GM19452 (cell line): ENCODE measurements at regions not wholly inside any gene's neighbourhood (a gene's known extent, or its start where the extent isn't known, plus 50 kb on each side); places are given as distances from the start of the nearest gene placed in this dataset.
"Not testable (repeated sequence)": the region's sequence is repeated elsewhere in the genome, so short reads cannot be mapped to it uniquely, and the experiment has no call there.

Source experiments
- ATAC-seq: cut with Tn5 transposase; IDR thresholded peaks from one replicate; pipeline ENCODE4 v1.9.1; 2021; ENCODE audit not compliant: unreplicated experiment

GRCh38 chr12:86724716-86725115, 468.5 kb upstream of the MGAT4C start:
- no peak for ATAC-seq

GRCh38 chr12:86723326-86723725, 467.1 kb upstream of the MGAT4C start:
- ATAC-seq, result no peak

DNA sequence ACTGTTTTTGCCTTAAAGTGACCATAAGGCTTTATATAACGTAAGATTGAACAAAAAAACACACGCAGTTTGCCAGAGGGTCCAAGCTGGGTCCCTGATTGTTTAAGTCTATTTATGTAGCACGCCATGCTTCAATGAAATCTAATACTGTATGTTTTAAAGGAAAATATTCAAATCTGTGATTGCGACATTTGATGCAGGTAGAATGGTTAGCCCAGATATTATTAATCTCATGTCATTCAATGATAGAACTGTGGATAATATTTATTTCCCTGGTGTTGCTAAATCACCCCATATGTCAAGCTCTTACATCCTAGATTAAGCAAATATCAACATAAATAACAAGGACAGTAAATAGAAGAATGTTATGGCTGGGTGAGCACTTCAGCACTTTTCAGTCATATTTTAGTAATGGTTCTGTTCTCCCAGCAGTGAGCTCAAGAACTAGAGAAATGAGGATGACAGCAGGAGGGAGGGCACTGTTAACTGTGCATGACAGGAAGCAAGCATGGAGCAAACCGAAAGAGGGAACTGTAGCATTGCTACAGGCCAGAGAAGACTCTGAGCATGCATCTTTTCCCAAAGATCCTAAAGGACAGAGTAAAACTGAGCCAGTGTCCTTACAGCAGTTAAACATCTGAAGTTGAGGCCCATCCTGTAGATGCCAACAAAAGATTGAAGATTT, 465.7 kb upstream of the MGAT4C start:
- no peak for ATAC-seq

DNA sequence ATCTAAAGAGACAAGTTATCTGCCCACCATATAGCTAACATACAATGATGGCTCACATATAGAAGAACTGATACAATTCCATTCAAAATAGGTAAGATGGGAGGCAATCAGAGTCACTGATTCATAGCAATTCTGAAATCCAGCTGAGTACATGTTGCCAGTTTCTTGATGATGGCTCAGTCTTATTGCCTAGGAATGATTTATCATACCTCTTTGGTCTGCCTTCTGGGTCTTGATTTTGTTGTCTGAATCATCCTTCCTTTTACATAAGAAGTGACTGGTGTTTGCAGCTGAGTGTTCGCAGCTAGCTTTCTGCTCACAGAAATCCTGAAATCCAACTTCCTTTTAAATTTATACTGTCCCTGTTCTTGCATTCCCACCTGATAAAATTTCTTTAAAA, 463.2 kb upstream of the MGAT4C start:
- no peak for ATAC-seq

GRCh38 chr12:86713121-86713520, 456.9 kb upstream of the MGAT4C start:
- no peak for ATAC-seq

DNA sequence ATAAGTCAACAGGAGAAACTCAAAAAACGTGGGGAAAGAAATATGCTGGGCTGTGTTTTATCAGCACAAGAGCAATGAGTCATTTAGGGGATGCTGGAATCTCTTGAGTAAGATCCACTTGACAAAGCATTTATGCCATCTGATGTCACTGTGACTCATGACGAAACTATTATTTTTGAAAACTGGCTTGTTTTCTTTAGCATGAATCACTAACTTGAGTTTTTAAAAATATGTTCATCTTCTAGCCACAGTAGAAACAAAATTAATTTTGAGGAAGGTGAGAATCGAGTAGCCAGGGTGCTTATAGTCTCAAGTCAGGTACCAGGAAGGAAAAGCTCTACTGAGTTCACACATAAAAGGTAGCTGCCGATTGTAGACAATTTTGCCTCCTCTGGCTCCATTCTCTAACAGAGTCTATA, 456.2 kb upstream of the MGAT4C start:
- ATAC-seq, result no peak

- ATAC-seq, result no peak
Measured at GRCh38 chr12:86711731-86712130, 455.5 kb upstream of the MGAT4C start.

- no peak for ATAC-seq
Measured at GRCh38 chr12:86710109-86710508, 453.9 kb upstream of the MGAT4C start.

DNA sequence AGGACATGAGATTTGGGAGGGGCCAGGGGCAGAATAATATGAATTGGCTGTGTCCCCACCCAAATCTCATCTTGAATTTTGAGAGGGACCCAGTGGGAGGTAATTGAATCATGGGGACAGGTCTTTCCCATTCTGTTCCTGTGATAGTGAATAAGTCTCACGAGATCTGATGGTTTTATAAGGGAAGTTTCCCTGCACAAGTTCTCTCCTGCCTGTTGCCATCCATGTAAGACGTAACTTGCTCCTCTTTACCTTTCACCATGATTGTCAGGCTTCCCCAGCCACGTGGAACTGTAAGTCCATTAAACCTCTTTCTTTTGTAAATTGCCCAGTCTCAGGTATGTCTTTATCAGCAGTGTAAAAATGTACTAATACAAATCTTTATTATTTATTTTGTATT, 452.8 kb upstream of the MGAT4C start:
- ATAC-seq, result not testable (repeated sequence)

DNA sequence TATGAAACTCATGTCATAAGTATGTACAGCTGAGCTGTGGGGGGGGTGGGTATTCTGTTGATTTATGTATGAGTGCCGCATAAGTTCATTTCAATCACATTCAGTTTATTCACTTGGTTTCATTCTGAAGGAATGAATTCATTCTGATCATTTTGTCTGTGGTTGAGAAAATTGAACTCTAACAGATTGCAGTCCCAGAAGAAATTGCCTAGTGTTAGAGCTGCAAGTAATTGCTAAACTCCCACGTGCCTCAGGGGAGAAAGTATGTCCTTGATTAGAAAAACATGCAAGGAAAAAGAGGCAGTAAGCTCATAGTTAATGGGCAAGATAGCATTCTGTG, 442.4 kb upstream of the MGAT4C start:
- no peak for ATAC-seq

DNA sequence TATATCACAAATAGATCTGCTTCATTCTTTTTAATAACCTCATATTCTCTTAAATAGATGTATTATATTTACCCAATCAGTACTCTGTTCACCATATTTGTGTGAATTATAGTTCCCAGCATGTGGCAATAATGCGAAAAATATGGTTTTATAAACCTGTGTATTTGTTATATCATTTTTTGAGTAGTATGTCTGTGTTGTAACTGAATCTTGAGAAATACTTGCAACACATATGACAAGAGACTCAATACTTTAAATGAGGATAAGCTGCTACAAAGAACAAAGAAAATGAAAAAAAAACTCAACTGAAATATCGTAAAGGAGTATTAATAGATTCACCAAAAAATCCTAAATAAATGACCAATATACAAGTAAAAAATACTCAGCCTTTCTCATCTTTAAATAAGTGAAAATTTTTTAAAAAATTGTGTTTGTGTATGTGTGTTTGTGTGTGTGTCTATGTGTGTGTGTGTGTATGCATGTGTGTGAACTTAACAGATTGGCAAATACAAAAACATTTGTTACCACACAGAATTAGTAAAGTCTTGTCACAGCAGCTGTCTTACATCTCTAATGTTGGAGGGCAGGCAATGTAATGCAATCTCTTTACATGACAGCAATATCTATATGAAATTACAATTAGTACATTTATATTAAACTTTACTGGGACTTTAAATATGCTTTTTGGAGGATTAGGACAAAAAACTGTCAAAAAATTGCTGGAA, 441.9 kb upstream of the MGAT4C start:
- no peak for ATAC-seq

- no peak for ATAC-seq
Measured at GRCh38 chr12:86683568-86684304, 427.5 kb upstream of the MGAT4C start.

DNA sequence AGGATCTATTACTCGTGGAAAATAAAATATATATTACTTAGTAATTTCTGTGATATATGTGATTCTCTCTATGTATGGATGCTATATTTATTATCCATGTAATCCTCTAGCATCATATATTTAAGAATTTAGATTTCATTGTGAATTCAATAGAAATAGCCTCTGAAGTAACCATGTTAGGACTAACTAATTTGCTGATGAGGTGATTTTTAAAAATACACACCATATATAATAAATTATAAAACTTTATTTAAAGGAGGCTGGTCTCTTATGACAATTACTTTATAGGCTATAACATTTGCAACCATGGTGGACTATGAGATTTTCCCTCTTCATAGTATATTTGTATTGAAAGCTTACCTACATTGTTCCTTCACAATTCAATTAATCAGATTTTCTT, 424.9 kb upstream of the MGAT4C start:
- ATAC-seq, result no peak

- ATAC-seq, result no peak
Measured at GRCh38 chr12:86675197-86675596, 419.0 kb upstream of the MGAT4C start.

DNA sequence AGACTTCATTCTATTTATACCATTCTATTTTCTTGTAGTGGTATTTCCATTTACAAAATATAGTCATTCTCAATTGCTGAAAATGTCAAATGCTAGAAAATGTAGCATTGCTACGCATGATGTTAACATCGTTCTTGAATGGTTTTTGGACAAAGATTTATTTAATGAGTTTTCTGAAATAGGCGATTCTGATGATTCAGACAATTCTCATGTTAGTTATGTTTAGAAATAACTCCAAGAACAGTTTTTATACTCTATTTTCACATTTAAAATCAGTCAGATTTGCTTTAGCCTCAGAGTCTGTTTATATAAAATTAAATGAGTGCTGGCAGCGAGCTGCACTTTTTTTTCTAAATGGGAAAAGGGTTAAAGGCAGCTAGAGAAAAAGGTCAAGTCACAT, 414.8 kb upstream of the MGAT4C start:
- ATAC-seq, result no peak

- no peak for ATAC-seq
Measured at GRCh38 chr12:86669010-86669409, 412.8 kb upstream of the MGAT4C start.

DNA sequence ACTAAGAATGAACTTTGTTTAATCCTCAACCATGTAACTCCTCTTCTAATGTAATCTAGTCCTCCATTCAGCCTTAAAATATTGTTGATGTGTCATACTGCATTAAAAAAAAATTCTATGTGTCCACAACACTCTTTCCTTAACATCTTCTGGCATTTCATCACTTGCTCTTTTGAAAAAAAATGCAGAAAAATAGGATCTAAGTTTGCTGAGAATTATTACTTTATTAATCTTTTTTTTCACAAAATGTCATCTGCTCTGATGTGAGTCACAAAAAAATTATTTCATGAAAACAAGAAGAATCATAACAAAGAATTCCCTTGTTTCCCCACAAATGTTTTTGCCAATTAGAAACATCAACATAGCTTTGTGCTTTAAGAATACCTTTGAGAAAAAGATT, 410.1 kb upstream of the MGAT4C start:
- no peak for ATAC-seq

GRCh38 chr12:86663716-86664115, 407.5 kb upstream of the MGAT4C start:
- peak; percentile 27 for ATAC-seq

- ATAC-seq, result peak; percentile 52
Measured at GRCh38 chr12:86663173-86663572, 407.0 kb upstream of the MGAT4C start.

- no peak for ATAC-seq
Measured at GRCh38 chr12:86662464-86662863, 406.3 kb upstream of the MGAT4C start.

DNA sequence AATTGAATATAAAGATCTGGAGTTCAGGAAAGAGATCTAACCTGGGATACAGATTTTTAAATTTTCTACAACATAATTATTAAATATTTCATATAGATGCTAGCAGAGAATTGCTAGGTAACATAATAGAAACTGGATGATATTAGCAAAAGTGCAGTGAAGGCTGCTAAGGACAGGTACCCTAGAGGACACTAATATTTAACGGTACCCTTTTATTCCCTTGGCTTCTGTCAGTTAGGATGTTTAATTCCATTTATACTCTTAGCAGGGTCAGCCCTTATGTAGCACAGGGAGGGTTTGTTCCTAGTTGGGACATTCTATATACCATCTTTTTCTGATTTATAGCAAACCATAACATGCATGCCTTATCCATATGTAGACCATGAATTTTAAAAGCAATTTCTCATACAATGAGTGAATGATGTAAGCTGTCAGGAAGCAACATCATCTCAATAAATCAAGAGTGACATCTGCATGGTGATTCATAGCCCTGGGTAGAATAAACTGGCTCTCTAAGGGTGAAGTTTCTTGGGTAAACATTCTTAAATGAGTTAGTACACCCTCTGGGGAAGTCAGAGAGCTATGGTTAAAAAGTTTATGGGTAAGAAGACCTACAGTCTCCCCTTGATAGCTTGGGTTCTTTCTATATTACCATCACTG, 404.4 kb upstream of the MGAT4C start:
- no peak for ATAC-seq

DNA sequence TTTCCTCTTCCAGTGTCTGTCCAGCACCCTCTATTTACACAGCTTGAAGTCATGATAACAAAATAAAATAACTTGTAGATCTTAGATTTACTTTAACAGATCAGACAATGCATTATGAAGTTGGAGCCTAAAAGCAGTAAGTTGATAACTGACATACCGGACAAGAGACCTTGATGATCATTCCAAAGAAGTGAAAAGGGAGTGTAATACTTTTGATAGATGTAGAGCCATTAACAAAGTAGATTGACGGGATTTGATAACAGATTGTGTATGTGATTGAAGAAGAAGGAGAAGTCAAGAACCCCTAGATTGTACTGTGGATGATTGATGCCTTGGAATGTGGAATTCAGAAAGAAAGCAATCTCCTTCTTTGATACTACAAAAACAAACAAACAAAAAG, 403.8 kb upstream of the MGAT4C start:
- no peak for ATAC-seq
